HS-5 (cell line): ENCODE measurements at regions not wholly inside any gene's neighbourhood (a gene's known extent, or its start where the extent isn't known, plus 50 kb on each side); places are given as distances from the start of the nearest gene placed in this dataset.

Experiments
- DNase-seq: peaks from one replicate; pipeline ENCODE4 v3.0.0-alpha.2; 2012; ENCODE audit warnings: low read depth

DNA sequence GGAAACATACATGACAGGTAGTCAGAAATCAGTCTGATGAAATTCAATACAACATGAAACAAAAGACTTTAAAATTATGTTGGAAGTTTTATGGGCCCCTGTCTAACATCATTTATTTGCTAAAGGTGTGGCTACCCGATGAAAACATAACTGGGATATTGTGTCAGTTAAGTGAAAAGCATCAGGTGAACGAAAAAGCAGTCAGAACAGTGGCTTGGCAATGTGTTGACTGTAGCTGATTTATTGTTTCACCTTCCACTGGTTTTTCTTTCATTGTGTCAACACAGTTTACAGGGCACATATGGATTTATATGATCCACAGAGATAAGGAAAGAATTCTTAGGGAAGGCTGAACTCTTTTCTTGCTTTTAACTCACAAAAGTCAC is 429.6 kb upstream of the ZNF608 start:
- DNase-seq = no peak

DNA sequence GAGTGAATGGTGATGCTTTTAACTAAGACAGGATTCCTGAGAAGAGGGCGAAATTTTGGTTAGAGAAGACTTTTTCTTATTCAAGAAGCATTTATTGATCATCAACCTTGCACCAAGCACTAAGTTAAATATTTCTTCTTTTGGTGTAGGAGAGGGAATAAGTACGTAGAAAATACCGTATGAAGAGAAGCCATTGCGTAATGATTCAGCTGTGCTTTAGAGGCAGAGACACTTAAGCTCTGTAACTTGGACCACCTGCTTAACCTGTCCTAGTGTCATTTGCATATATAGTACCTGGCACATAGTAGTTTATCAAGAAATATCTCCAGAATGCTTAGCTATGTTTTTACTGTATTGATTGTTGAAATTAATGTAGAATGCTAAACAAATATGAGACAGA is 430.9 kb upstream of the ZNF608 start:
- no peak for DNase-seq

DNA sequence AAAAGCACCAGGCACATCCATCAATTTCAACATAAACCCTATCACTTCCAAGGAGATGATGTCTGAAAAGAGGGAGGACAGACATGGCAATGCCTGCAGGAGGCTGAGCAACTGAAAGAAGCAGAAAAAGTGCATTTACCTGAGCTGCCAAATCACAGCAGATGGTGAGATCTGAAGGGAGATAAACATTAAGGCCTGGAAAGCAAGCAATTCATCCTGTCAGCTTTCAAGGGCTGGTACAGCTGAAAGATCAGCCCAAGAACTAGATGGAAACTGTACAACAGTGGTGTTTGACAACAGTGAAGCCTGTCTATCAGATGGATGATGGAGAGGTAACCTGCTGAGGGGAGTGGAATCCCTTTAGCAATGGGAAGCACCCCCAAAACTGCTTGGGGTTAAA is 433.2 kb upstream of the ZNF608 start:
- DNase-seq = no peak

DNA sequence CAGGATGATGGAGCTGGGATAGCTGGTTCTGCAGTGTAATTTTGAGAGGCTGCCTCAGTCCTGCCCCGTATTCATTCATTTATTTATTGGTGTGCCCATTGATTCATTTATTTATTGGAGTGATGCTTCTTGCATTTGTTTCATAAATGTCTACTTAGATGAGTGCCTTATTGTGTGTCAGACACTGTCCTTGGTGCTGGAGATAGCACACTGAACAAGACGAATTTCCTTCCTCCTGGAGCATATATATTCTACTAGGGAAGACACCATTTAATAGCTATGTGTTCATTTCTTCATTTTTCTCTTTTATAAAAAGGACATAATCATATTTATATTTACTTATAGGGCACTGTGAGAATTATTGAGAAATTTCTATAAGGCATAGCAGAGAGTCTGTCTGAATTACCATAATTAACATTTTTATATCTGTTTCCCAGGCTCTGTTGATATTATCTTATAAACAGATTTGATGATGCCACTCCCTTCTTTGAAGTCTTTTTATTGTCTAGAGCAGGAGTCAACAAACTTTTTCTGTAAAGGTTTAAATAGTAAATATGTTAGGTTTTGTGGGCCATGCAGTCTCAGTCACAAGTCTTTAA is 433.9 kb upstream of the ZNF608 start:
- DNase-seq = no peak

DNA sequence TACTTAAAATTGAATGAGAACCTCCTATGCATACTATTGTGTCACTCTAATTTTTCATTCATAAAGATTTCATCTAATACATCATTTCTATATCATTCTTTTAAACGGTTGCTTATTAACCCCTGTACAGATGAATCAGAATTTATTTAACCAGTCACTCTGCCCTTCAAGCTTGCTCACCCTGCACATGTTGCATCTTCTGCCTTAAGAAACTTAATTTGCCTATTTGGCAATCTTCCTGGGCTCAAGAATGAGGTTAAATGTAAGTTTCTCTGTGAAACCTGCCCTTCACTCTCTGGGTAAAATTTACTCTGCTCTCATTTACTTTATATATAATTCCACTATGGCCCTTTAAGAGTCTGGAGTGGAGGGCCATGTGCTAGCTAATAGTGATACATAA is 434.7 kb upstream of the ZNF608 start:
- DNase-seq = no peak

DNA sequence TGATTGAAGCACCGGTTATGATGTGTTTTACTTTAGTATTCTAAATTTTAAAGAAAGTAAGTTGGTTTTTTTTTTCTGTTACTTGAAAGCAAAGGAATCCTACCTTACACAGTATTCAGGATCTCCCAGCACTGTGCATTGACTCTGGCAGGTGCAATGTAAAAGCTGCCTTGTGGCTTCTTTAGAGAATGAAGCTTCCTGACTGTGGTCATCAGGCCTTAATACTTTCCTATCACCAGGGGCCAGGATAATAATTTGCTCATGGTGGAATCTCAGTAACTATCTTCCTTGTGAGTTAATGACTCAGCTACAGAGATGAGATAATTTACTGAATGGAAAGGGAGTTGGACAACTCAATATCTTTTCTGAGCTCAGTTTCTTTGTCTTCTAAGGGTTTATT is 435.5 kb upstream of the ZNF608 start:
- DNase-seq = no peak

DNA sequence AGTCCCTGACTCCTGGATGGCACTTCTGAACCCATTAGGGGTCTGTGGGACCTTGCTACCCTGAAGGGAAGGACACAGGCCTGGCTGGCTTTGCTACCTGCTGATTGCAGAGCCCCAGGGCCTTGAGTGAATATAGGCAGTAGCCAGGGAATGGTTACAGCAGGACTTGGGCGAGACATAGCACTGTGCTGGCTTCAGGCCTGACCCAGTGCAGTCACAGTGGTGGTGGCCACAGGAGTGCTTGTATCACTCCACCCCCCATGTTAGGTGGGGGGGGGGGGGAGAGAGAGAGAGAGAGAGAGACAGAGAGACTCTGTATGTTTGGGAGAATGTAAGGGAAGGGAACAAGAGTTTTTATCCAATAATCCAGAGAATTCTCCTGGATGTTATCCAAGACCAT is 439.3 kb upstream of the ZNF608 start:
- no peak for DNase-seq

DNA sequence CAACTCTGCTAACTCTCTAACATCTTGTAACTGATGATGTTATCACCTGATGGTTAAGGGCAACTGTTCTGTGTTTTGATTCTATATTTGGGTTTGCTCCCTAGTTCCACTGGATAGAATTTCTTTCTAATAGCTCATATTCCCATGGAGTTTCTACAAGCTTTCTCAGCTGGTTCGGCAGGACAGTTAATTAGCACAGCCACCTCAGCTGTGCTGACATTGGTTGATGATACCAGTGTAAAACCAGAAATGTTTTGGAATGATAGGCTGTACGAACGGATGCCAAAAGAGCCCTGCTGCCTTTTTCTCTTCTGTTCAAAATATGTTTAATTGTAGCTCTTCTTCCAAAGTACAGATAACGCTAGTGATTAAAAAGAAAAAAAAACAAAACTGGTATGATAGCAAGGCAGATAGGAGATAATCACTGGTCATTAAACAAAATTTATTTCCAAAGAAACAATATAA is 440.5 kb upstream of the ZNF608 start:
- DNase-seq = no peak

DNA sequence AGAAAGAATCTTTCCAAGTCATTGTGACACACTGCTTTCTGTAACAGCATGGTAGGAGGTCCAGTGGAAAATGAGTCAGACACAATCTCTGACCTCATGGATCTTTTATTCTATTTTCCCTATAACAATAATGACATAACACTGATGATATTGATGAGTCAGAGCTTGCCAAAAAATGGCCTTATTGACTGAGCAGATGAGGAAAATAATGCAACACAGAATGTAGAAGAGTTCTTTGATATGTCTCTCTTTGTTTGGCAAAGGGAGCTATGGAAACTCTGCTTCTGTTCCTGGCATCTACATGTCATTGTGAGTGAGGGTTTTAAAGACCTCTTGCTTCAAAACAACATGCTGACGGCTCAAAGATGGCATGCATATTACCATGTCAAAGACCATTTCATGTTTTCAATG is 443.1 kb upstream of the ZNF608 start:
- DNase-seq = peak; percentile 6

DNA sequence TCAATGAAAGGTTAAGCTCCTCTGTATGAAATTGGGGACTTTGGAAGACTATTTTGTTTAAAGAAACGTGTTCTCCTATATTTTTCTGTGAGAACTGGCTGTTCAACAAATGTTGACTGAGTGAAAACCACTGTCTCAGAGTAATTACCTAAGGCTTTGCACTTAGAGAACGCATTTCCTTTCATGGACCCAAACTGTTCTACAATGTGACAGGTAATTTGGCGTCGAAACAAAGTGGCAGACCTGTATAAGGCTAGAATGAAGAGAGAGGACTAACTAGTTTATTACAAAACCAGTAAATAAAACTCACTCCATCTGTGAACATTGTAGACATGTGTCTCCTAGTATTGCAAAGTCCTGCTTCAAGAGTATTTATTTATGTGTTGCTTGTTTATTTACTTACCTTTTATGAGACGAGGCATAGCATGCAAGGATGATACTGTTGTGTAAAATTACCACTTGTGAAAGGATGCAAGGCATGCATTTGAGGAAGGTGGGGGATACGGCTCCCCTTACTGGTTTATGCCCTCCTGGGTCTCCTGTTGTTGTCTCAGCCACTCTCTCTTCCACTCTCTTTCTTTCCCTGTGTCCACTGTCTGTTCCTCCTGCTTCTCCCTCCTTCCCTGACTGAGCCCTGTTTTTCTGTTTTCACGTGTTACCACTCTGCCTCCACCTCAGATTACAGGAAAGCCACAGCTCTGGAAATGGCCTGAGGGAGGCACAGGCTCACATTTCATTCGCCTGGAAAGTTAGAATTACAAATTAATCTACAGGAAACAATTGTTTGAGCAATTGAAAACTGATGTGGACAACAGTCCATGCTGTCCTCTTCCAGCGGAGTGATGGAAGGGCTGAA is 444.0 kb upstream of the ZNF608 start:
- DNase-seq = no peak

DNA sequence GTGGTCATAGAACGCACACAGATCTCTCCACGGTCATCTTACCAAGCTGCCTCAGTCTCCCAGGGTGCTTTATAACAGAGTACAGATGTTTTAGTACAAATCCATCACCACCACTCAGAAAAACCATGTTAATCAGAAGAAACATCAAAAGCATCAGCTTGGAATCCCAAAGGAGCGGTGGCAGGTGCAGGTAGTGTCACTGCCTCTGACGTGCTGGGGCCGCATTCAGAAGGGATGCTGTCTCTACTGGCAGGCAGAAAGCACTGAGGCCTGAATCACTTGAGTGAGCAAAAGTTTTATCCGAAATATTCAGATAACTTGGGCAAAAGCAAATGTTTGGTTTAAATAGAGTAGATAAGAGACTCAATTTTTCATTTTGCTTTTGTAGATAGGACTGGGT is 448.4 kb upstream of the ZNF608 start:
- DNase-seq = no peak

DNA sequence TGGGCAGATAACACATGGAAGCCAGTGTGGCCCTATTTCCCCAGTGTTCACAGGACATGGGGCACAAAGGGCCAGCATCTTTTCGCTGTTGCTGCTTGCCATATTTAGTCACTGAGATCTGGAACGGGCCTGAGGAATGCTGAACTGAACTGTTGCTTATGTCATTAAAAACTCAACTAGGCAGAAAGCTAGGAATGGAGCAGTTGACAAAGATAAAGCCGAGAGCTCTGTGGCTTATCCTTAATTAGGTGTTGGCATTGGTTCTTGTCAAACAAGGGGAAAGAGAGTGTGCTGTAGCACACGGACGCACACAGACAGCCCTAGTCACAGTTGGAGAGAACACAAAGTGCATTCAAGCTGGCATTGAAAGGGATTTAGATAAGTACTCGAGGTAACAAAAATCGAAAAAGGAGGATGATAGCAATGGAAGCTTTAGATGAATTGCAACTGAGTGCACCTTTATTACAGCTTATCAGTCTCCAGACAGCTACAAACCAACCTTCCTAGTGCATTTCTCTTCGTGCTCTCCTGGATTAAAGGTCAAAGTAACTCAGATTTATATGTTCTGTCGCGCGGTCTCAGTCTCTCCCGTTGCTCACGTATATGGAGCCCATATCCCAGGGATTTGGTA is 450.2 kb upstream of the ZNF608 start:
- DNase-seq = no peak

DNA sequence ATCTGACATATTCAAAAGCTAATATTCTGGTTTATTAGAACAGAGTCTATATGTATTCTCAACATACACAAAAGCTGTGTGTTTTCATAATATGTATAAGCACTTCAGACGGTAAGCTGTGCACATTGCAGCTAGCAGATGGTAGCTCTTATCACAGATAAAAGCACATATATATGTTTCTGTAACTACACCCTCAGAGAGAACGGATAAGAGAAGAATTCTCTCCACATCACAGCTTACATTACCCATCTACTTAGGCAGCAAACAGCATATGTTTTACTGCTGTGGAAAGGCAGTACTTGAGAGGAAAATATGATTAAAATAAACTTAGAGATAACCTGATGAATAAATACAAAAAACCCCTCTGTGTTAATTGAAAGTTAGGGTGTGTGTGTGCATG is 450.9 kb upstream of the ZNF608 start:
- no peak for DNase-seq

DNA sequence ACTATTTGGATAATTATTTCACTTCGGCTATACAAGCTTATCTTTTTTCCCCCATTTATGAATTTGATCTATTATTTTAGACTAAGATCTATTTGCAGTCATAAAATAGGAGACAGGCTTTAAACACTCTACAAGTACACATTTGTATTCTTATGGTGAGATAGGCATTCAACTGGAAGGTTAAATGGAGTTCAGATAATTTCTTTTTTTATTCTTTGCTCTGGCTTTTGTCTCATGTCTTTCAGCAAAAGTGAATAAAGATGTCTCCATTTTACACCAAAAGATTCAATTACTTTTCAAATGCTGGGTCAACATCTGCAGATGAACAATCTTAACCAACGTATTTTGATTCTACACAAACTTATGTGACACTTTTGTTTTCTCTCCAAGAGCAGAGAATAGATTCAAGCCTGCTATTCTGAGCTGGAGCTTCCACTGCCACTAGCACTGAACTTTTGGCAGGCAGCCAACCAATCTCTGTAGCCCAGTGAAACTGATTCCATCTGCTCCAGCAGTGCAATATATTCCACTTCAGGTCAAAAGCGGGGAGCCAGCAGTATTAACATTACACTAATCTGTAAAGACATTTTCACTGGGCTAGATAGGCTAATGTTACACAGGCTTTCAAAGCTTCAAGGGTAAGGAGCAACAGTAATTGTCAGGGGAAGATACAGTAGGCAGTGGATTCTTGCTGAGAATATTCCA is 452.0 kb upstream of the ZNF608 start:
- DNase-seq = no peak

DNA sequence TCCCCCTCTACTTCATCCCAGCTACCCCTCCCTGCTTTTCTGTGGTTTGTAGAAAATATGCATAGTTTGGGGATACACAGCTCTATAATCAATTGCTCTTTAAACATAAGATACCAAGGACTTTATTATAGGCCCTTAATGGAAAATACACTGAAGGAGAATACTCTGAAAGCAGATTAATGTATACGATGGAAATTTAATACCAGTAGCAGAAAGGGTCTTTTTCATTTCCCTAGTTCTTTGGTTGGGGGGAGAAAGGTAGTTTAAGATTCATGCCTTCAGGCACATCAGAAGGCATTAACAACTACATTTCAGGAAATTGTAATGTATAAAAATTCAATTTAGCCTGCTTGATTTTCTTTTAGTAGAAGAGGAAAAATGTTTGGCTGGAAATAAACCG is 452.9 kb upstream of the ZNF608 start:
- no peak for DNase-seq

DNA sequence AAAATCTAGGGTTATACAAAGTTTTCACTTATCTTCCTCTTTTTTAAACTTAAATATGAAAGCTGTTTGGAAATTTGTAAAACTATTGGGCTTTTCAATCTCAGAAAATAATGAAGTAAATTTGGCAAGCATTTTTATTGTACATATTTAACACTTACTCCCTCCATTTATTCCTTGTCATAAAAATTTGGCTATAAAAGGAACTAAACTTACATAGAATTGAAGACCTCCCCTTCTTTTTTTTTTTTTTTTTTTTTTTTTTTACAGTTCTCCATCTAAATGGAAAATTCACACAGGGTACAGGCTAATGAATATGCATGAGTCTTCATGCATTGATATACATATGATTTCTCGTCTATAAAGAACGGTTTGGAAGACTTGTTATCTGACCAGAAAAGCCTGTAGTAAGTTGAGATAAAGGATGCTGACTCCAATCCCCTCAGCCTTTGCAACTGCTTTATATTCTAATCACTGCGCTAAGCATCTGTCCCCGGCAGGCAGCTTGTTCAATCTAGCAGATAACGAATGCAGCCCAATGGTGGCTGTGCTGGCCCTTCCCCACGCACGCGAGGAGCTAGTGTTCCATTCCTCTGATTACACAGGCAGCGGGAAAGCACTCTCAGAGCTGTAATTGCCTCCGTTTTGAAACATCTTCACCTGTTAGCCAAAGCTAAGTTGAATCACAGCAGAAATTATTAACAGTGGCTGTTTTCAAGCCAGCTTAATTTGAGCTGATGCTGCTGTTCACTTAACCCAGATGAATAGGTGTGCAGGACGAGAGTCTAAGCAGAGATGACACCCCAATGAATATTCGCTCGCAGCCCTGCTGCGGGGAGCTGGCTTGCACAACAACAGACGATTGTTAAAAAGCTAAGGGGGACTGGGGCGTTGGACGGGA is 453.8 kb upstream of the ZNF608 start:
- DNase-seq = no peak

DNA sequence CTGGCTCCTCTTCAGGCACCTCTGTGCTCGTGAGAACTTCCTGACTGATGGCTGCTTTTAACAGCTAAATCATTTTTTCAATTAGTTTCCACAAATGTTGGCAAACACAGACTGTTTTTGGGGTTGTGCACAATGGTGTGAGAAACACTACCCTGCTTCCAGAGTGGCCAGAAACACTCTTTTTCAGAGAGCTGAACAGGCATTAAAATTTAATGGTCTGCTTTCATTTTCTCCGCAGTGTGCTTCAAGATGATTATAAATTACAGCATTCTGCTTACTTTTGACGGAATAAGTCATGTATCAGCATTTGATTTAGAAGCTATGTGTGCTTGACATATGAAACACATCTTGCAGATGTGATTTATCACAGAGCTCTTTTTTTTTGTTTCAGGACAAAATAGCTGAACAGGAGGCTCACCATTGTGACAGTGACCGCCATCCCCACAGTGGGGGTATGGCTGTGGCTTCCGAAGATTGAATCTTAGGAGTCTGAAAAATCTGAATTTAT is 454.5 kb upstream of the ZNF608 start:
- DNase-seq = no peak

DNA sequence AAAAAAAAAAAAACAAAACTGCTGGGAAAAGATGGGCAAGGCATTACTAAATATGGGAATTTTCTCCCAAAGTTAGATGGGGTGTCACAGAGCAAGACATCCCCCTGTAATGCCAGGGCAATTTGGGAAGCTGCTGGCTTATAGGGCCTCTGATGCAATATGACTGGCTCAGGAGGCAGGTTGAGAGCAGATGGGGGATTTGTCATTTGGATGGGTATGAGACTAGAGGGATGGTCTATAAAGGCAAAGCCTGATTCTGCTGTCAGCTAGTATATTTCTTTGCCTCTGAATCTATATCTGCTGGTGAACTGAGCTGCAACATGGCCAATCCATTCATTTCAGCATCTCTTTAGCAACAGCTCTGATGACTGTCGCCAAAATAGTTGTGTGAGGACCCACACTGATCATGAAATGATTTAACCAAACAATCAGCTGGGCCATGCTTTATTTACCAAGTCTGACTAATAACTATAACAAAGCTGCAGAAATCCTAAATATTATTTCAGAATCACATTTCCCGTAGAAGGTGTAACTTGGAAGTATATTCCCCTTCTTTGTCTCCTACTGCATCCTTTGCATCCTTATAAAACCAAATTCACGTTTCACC is 455.1 kb upstream of the ZNF608 start:
- DNase-seq = no peak

DNA sequence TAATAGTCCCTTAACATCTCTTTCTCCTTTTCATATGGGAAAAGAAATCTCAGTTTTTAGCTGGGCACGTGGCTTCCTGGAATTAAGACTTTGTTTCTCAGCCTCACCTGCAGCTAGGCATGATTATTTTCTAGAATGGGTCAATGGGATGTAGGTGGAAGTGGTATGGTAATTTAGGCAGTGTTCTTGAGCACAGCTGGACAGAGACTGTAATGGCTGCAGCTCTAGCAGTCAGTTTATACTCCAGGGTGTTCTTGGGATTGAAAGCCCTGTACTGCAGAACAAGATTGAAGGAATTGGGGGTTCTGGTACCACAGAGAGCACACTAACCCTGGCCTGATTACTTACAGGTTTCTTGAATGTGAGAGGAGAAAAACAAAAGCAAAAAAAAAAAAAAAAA is 455.9 kb upstream of the ZNF608 start:
- no peak for DNase-seq

DNA sequence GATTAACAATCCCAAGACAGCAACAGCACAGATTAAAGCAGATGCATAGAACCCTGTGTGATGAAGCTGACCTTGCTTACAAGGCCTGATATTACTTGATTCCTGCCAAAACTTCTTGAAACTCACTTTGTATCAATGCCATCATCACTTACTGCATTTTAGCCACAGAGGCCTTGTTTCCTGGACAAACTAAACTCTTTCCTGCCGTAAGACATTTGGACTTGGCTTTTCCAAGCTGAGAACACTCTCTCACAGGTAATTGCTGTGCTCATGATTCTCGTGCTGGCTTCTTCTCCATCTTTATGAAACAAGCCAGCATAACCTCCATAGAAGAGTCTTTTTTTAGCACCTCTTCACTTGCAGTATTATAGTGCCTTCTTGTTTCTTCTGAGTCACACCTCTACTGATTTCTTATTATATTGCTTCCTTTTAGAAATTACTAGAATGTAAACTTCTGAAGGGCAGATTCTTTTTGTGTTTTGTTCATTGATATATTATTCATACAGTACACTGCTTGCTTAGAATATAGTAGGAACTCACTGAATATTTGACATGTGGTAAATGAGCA is 456.5 kb upstream of the ZNF608 start:
- DNase-seq = no peak

DNA sequence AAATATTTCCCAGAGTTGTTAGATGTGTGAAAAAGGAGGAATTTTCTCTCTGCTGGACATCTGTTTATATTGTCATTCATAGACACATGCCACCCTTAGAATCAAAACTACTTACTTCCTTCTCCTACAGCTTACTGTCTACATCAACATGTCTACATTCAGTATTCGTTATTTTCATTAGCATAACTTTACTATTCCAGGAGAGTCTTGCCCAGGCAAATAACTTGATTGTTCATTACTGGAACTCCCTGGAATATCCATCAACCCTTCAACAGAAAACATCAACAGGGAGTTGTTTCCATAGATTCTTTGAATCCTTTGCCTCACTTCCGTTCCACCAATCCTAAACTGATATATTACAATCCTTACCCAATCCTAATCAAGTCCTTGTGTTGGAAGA is 457.5 kb upstream of the ZNF608 start:
- DNase-seq = no peak
